ENCODE measurements at regions not wholly inside any gene's neighbourhood (a gene's known extent, or its start where the extent isn't known, plus 50 kb on each side); places are given as distances from the start of the nearest gene placed in this dataset.

GRCh38 chr3:89808680-89809197 lies 701.3 kb downstream of the EPHA3 start:
- TF ChIP-seq CTCF (IDR thresholded peaks at IDR 0.05) (no peak), EP300 (IDR thresholded peaks at IDR 0.05) (no peak), POLR2A (IDR thresholded peaks at IDR 0.05) (no peak)
